WTC11 (cell line): ENCODE measurements at regions not wholly inside any gene's neighbourhood (a gene's known extent, or its start where the extent isn't known, plus 50 kb on each side); places are given as distances from the start of the nearest gene placed in this dataset.

Source experiments
- ATAC-seq: fragments of 200-7000 bp; cut with Tn5 transposase; 2 replicates; pipeline ENCODE4 v1.10.0; 2021; ENCODE audit warnings: mild to moderate bottlenecking, moderate library complexity
- CTCF ChIA-PET: fragments of 300-600 bp; sonication (Branson Sonifier 250); formaldehyde crosslinking; loops from one replicate; lab custom pipeline; 2021; ENCODE audit warnings: antibody characterized with exemption; lab: Charles Lee
- POLR2A ChIA-PET: fragments of 350-600 bp; sonication (Branson Sonifier 250); formaldehyde crosslinking; loops from one replicate; lab custom pipeline; 2021; ENCODE audit warnings: antibody characterized with exemption; lab: Charles Lee
- DNase-seq: peaks from one replicate; pipeline ENCODE4 v3.0.0; 2021; ENCODE audit warnings: low spot score
- H3K27ac Mint-ChIP-seq: 2 replicates; pipeline ENCODE4 v1.8.0; 2021; ENCODE audit warnings: mixed read lengths
- H3K27me3 Mint-ChIP-seq: 2 replicates; pipeline ENCODE4 v1.8.0; 2021; ENCODE audit warnings: low read depth, mild to moderate bottlenecking, moderate library complexity, mixed read lengths
- H3K36me3 Mint-ChIP-seq: 2 replicates; pipeline ENCODE4 v1.8.0; 2021; ENCODE audit warnings: mixed read lengths
- H3K4me1 Mint-ChIP-seq: 2 replicates; pipeline ENCODE4 v1.8.0; 2022; ENCODE audit warnings: mixed read lengths
- H3K4me3 Mint-ChIP-seq: 2 replicates; pipeline ENCODE4 v1.8.0; 2021; ENCODE audit warnings: mild to moderate bottlenecking, moderate library complexity, mixed read lengths
- H3K9me3 Mint-ChIP-seq: 2 replicates; pipeline ENCODE4 v1.8.0; 2021; ENCODE audit warnings: mixed read lengths
- ATF1 ChIP-seq: sonication (generic); formaldehyde crosslinking; IDR thresholded peaks from 2 replicates; pipeline ENCODE4 v1.8.1; 2023; ENCODE audit warnings: mild to moderate bottlenecking, moderate library complexity, missing genetic modification reagents
- CREM ChIP-seq: sonication (generic); formaldehyde crosslinking; IDR thresholded peaks from 2 replicates; pipeline ENCODE4 v1.8.1; 2022; ENCODE audit warnings: mild to moderate bottlenecking, missing genetic modification reagents, moderate library complexity
- ELF4 ChIP-seq: sonication (generic); formaldehyde crosslinking; IDR thresholded peaks from 2 replicates; pipeline ENCODE4 v1.8.1; 2022; ENCODE audit warnings: low read depth, mild to moderate bottlenecking, moderate library complexity, missing genetic modification reagents
- ETV6 ChIP-seq: sonication (generic); formaldehyde crosslinking; IDR thresholded peaks from 2 replicates; pipeline ENCODE4 v1.8.1; 2022; ENCODE audit warnings: mild to moderate bottlenecking, missing genetic modification reagents
- FOXJ3 ChIP-seq: sonication (generic); formaldehyde crosslinking; IDR thresholded peaks from 2 replicates; pipeline ENCODE4 v1.9.0; 2021; ENCODE audit warnings: missing genetic modification reagents, mild to moderate bottlenecking, borderline replicate concordance
- FOXK1 ChIP-seq: sonication (generic); formaldehyde crosslinking; IDR thresholded peaks from 2 replicates; pipeline ENCODE4 v1.8.0; 2022; ENCODE audit warnings: mild to moderate bottlenecking, moderate library complexity, missing genetic modification reagents
- GRHL2 ChIP-seq: fragments of 250-450 bp; sonication (Bioruptor Pico); IDR thresholded peaks from 2 replicates; pipeline ENCODE4 v1.8.0; 2022; ENCODE audit warnings: mild to moderate bottlenecking, moderate library complexity; ENCODE audit not compliant: insufficient replicate concordance, severe bottlenecking
- GTF2I ChIP-seq: fragments of 250-450 bp; sonication (Bioruptor Pico); conservative IDR thresholded peaks from 2 replicates; pipeline ENCODE4 v1.4.0; 2021; ENCODE audit warnings: mild to moderate bottlenecking
- HMGA2 ChIP-seq: fragments of 250-450 bp; sonication (Bioruptor Pico); IDR thresholded peaks from 2 replicates; pipeline ENCODE4 v1.4.0; 2021; ENCODE audit warnings: mild to moderate bottlenecking, moderate library complexity
- NR1H2 ChIP-seq: sonication (generic); formaldehyde crosslinking; IDR thresholded peaks from 2 replicates; pipeline ENCODE4 v1.9.0; 2021; ENCODE audit warnings: mild to moderate bottlenecking, moderate library complexity, missing genetic modification reagents
- RORB ChIP-seq: fragments of 250-450 bp; sonication (Bioruptor Pico); IDR thresholded peaks from 2 replicates; pipeline ENCODE4 v1.9.0; 2021; ENCODE audit warnings: mild to moderate bottlenecking
- SMAD3 ChIP-seq: sonication (generic); formaldehyde crosslinking; IDR thresholded peaks from 2 replicates; pipeline ENCODE4 v1.8.0; 2022; ENCODE audit warnings: missing genetic modification reagents, mild to moderate bottlenecking, borderline replicate concordance
- SP1 ChIP-seq: sonication (generic); formaldehyde crosslinking; conservative IDR thresholded peaks from 2 replicates; pipeline ENCODE4 v1.8.1; 2022; ENCODE audit warnings: missing genetic modification reagents
- ZNF138 ChIP-seq: sonication (generic); formaldehyde crosslinking; conservative IDR thresholded peaks from 2 replicates; pipeline ENCODE4 v1.8.1; 2022; ENCODE audit warnings: mild to moderate bottlenecking, moderate library complexity, missing genetic modification reagents
- TF ChIP-seq, protein P1 (sequence below): sonication (generic); formaldehyde crosslinking; IDR thresholded peaks from 2 replicates; pipeline ENCODE4 v1.8.1; 2022; ENCODE audit warnings: missing genetic modification reagents, borderline replicate concordance
- TF ChIP-seq, protein P2 (sequence below): fragments of 250-450 bp; sonication (Bioruptor Pico); conservative IDR thresholded peaks from 2 replicates; pipeline ENCODE4 v1.9.0; 2021; ENCODE audit warnings: mild to moderate bottlenecking
- TF ChIP-seq, protein P3 (sequence below): sonication (generic); formaldehyde crosslinking; IDR thresholded peaks from 2 replicates; pipeline ENCODE4 v1.8.0; 2022; ENCODE audit warnings: mild to moderate bottlenecking, missing genetic modification reagents
- TF ChIP-seq, protein P4 (sequence below): fragments of 250-450 bp; sonication (Bioruptor Pico); IDR thresholded peaks from 2 replicates; pipeline ENCODE4 v1.9.0; 2021; ENCODE audit warnings: moderate library complexity, mild to moderate bottlenecking, inconsistent platforms, borderline replicate concordance
- TF ChIP-seq, protein P5 (sequence below): sonication (generic); formaldehyde crosslinking; IDR thresholded peaks from 2 replicates; pipeline ENCODE4 v1.8.0; 2023; ENCODE audit warnings: missing genetic modification reagents
- TF ChIP-seq, protein P6 (sequence below): sonication (generic); formaldehyde crosslinking; IDR thresholded peaks from 2 replicates; pipeline ENCODE4 v1.8.0; 2022; ENCODE audit warnings: mild to moderate bottlenecking, missing genetic modification reagents
- TF ChIP-seq, protein P7 (sequence below): sonication (generic); formaldehyde crosslinking; IDR thresholded peaks from 2 replicates; pipeline ENCODE4 v1.8.1; 2023; ENCODE audit warnings: mild to moderate bottlenecking, moderate library complexity, missing genetic modification reagents

DNA sequence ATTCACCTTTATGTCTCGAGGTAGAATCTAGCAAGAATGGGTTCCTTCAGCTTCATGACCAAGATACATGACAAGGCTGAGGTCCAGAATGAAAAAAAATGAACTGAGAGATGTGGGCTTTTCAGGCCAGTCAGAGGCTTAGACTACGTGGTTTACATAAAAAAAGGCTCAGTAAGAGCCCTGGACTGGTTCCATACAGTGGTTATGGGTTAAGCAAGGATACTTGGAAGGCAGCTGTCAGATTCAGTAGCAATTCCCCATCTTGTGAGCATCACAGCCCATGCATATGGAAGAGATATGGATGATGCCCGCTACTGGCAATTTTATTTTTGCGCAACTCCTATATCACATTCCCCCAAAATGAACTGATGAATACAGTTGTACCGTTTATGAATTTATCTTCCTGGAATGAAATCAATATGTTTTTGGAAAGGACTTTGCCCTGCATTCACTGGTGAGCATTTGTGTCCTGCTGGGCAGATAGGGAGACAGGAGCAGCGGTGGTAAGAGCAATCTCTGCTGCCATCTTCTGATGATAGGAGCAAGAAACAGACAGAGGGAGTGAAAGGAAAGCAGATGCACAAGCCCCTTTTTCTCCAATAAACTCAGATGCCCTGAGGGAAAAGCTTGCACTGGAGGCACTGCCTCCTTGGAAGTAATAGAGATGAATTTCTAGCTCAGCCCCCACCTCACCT is 280.4 kb downstream of the GALC start (continued):
- TF ChIP-seq CREM (CRISPR knock-in tag) = no peak
- TF ChIP-seq, all 79 proteins: peak for 0

DNA sequence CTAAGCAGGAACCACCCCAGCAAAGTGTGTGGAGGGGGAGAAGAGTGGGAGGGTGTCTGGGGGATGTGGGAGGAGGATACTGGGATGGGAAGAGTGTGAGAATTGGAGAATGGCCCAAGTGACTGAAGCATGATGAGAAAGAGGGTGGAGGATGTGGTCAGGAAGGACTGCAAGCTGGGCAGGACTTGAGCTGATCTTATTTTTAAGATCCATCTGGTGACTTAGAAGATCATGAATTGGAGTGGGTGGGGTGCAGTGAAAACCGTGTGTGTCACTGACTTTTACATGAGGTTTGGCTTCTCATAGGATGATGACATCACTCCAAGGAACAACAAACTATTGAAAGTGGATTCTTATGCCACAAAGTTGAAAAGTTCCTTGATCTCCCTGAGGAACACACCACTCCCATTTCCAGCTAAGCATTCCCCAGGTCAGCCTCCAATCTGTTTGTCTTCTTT is 287.5 kb downstream of the GALC start:
- no peak overlapping the region for H3K27ac Mint-ChIP-seq
- H3K27me3 Mint-ChIP-seq = peaks cover 3% of the 10 kb centered on the region; the same call in 1 of the 2 replicates
- TF ChIP-seq SP1 = no peak
- no peak for TF ChIP-seq ETV6
- no peak for TF ChIP-seq ELF4 (CRISPR knock-in tag)
- no peak for TF ChIP-seq NR1H2 (CRISPR knock-in tag)
- TF ChIP-seq ATF1 = no peak
- no peak for TF ChIP-seq SMAD3 (CRISPR knock-in tag)
- TF ChIP-seq, protein P1, sequence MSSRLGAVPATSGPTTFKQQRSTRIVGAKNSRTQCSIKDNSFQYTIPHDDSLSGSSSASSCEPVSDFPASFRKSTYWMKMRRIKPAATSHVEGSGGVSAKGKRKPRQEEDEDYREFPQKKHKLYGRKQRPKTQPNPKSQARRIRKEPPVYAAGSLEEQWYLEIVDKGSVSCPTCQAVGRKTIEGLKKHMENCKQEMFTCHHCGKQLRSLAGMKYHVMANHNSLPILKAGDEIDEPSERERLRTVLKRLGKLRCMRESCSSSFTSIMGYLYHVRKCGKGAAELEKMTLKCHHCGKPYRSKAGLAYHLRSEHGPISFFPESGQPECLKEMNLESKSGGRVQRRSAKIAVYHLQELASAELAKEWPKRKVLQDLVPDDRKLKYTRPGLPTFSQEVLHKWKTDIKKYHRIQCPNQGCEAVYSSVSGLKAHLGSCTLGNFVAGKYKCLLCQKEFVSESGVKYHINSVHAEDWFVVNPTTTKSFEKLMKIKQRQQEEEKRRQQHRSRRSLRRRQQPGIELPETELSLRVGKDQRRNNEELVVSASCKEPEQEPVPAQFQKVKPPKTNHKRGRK (CRISPR knock-in tag) = no peak
- no peak for TF ChIP-seq GRHL2 (CRISPR knock-in tag)
- TF ChIP-seq GTF2I = no peak
- no peak for TF ChIP-seq FOXJ3
- no peak for TF ChIP-seq ZNF138
- TF ChIP-seq, protein P2, sequence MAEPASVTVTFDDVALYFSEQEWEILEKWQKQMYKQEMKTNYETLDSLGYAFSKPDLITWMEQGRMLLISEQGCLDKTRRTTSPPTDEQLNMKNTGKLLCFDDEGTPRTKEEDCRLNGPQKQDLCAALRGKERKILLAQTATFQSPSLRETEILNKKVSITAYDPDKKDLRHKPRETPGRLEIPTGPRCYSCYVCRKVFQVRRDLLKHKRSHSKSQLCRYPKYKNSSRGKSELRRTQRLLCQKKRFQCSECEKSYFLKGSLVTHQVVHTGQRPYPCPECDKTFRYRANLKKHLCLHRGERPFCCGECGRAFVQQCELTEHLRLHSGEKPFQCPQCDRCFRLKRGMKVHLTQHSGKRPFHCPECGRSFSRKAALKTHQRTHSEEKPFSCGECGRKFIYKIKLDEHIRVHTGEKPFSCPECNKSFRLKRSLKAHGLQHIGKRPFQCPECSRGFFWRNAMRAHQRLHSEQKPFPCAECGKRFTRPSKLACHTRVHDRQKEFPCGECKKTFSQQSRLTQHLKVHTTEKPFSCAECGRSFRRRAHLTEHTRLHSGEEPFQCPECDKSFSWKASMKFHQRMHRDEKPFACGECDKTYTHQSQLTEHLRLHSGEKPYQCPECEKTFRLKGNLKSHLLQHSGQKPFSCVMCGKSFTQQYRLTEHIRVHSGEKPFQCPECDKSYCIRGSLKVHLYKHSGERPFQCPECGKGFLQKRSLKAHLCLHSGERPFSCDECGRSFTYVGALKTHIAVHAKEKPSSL (CRISPR knock-in tag) = no peak
- TF ChIP-seq, protein P3, sequence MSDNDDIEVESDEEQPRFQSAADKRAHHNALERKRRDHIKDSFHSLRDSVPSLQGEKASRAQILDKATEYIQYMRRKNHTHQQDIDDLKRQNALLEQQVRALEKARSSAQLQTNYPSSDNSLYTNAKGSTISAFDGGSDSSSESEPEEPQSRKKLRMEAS (CRISPR knock-in tag) = no peak
- no peak for TF ChIP-seq FOXK1
- TF ChIP-seq, protein P4, sequence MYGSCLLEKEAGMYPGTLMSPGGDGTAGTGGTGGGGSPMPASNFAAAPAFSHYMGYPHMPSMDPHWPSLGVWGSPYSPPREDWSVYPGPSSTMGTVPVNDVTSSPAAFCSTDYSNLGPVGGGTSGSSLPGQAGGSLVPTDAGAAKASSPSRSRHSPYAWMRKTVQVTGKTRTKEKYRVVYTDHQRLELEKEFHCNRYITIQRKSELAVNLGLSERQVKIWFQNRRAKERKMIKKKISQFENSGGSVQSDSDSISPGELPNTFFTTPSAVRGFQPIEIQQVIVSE (CRISPR knock-in tag) = no peak
- TF ChIP-seq, protein P5, sequence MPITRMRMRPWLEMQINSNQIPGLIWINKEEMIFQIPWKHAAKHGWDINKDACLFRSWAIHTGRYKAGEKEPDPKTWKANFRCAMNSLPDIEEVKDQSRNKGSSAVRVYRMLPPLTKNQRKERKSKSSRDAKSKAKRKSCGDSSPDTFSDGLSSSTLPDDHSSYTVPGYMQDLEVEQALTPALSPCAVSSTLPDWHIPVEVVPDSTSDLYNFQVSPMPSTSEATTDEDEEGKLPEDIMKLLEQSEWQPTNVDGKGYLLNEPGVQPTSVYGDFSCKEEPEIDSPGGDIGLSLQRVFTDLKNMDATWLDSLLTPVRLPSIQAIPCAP = no peak
- no peak for TF ChIP-seq HMGA2
- TF ChIP-seq, protein P6, sequence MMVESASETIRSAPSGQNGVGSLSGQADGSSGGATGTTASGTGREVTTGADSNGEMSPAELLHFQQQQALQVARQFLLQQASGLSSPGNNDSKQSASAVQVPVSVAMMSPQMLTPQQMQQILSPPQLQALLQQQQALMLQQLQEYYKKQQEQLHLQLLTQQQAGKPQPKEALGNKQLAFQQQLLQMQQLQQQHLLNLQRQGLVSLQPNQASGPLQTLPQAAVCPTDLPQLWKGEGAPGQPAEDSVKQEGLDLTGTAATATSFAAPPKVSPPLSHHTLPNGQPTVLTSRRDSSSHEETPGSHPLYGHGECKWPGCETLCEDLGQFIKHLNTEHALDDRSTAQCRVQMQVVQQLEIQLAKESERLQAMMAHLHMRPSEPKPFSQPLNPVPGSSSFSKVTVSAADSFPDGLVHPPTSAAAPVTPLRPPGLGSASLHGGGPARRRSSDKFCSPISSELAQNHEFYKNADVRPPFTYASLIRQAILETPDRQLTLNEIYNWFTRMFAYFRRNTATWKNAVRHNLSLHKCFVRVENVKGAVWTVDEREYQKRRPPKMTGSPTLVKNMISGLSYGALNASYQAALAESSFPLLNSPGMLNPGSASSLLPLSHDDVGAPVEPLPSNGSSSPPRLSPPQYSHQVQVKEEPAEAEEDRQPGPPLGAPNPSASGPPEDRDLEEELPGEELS = no peak
- TF ChIP-seq, protein P7, sequence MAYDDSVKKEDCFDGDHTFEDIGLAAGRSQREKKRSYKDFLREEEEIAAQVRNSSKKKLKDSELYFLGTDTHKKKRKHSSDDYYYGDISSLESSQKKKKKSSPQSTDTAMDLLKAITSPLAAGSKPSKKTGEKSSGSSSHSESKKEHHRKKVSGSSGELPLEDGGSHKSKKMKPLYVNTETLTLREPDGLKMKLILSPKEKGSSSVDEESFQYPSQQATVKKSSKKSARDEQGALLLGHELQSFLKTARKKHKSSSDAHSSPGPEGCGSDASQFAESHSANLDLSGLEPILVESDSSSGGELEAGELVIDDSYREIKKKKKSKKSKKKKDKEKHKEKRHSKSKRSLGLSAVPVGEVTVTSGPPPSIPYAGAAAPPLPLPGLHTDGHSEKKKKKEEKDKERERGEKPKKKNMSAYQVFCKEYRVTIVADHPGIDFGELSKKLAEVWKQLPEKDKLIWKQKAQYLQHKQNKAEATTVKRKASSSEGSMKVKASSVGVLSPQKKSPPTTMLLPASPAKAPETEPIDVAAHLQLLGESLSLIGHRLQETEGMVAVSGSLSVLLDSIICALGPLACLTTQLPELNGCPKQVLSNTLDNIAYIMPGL = no peak
- TF ChIP-seq RORB = no peak
- no peaks in the 10 kb centered on the region for H3K36me3 Mint-ChIP-seq
- ChIA-PET POLR2A (no interaction called here), CTCF (no interaction called here)
- no peaks in the 10 kb centered on the region for H3K4me1 Mint-ChIP-seq
- ATAC-seq = no peak
- no peak overlapping the region for H3K4me3 Mint-ChIP-seq
- H3K9me3 Mint-ChIP-seq = peaks cover 8% of the 10 kb centered on the region
- no peak for DNase-seq
